ENCODE measurements at regions not wholly inside any gene's neighbourhood (a gene's known extent, or its start where the extent isn't known, plus 50 kb on each side); places are given as distances from the start of the nearest gene placed in this dataset.
"Not testable (repeated sequence)": the region's sequence is repeated elsewhere in the genome, so short reads cannot be mapped to it uniquely, and the experiment has no call there.

DNA sequence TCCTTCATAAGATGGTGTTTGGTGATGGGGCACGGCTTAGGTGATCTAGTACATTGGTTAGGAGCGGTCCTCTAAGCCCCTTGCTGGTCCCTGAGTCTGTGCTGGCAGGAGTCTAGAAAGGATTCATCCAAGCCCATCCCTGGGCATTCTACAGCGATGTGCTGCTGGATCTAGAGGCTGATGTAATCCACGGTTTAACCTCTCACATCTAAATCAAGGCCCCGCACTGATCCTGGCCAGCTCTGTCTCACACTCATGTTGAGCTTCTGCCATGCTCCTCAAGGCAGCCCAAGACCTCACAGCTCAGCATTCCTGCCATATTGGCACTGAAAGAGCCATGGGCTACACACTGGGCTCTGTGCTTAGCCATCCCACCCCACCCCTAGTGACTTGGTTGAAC, 664.8 kb downstream of the STK39 start:
- DNase-seq: no peak

DNA sequence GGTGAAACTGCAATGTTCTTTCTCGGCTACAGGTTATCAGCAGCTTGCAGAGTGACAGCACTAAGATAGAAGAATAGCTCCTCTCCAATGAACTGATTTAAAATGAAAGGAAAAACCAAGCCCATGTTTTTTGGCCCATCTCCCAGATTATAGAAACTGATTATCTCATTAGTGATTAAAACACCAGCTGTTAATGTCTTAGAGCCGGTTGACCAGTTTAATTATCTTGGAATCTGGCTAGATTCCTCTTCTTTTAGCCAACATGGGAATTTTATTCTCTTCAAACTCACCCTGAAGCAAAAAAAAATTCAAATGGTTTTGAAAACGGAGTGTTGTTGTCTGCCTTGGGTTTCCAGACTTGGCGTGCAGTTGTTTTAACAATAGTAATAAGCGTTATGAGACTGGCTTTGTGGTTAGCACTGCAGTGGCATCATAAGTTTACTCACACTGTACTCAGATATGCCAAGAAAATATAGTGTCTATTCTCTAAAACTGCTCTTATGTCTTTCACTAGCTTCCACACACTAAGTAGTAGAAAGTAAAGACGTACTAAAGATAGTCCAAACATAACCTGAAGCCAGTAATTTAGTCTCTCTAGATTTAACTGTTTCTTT, 665.3 kb downstream of the STK39 start:
- DNase-seq: peak; percentile 10

DNA sequence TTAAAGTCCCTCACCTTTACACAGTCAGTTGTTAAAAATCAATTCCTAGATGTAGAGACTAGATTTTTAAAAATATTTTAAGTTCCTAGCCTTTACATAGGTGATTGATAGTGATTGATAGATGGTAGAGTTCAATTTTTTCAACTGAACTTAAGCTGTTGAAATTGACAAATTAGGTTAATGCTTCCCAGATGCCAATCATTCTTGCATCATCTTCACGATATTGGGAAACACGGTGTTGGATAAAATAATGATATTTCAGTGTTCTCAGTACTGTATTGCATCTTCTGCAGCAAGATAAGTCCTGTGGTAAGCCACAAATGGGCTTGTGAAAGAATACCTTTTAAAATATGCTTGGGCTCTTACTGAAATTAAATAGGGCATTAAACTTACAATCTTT, 667.6 kb downstream of the STK39 start:
- no peak for DNase-seq

DNA sequence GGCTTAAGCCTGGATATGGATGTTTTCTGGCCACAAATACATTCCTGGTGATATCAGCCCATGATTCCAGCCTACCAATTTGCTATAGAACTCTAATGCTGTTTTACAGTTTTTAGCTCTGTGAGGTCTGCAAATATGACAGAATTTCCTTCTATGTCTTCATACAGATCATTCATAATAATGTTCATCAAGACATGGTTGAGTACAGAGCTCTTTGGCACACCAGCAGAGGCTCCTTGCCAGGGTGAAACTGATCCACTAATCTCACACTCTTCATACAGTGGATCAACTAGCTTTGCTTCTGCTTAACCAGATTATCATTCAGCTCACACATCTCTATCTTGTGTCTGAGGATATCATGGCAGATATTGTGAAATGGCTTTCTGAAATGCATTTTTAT, 672.1 kb downstream of the STK39 start:
- no peak for DNase-seq

DNA sequence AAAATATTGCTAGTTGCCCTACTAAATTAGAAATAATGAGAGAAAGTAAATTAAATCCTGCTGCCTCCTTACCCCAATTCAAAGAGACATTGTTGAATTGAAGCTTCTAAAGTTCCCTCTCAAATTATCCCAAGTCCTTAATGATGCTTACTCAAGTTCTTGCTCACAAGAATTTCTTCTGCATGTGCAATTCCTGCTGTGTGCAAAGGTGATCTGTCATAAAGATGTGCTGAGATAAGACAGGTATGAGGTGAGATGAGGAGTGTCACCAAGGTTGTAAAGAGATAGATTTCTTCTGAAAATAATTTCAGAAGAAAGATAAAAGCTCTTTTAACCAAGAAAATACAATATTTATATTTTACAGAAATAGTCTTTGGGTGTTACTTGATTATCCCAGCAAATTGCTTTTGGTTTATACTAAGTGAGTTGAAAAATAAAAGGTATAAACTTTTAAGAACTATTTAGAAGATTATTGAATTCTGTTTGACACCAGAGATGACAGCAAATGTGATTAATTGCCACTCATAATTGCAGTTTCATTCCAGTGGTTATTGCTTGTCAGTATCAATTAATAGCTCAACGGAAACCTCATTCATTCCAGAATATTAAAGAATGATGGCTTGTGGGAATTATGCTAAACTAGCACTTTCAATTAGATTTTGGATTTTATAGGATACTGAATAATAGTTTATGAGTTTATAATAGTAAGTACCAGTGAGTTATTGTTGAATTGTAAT, 674.3 kb downstream of the STK39 start:
- DNase-seq: no peak

DNA sequence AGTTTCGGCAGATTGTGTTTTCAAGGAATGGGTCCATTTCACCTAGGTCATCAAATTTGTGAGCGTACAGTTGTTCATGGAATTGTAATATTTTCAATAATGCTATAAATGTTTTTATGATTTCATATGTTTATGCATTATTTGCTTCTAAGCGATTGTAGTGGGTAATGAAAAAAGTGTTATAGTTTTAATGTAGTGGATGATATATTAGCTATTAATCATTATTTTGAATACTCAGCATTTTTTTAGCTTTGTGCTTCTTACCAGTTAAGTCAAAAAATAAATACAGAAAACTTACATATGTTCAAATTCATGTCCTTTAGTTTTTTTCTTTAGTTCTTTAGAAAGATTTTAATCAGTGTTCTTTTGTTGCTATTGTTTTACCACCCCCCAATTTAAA, 677.0 kb downstream of the STK39 start:
- DNase-seq: no peak

DNA sequence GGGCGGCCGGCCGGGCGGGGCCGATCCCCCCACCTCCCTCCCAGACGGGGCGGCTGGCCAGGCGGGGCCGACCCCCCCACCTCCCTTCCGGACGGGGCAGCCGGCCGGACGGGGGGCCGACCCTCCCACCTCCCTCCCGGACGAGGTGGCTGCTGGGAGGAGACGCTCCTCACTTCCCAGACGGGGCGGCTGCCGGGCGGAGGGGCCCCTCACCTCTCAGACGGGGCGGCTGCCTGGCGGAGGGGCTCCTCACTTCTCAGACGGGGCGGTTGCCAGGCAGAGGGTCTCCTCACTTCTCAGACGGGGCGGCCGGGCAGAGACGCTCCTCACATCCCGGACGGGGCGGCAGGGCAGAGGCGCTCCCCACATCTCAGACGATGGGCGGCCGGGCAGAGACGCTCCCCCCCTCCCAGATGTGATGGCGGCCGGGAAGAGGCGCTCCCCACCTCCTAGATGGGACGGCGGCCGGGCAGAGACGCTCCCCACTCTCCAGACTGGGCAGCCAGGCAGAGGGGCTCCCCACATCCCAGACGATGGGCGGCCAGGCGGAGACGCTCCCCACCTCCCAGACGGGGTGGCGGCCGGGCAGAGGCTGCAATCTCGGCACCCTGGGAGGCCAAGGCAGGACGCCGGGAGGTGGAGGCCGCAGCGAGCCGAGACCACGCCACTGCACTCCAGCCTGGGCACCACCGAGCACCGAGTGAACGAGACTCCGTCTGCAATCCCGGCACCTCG, 675.8 kb downstream of the XIRP2 start:
- DNase-seq: not testable (repeated sequence)

DNA sequence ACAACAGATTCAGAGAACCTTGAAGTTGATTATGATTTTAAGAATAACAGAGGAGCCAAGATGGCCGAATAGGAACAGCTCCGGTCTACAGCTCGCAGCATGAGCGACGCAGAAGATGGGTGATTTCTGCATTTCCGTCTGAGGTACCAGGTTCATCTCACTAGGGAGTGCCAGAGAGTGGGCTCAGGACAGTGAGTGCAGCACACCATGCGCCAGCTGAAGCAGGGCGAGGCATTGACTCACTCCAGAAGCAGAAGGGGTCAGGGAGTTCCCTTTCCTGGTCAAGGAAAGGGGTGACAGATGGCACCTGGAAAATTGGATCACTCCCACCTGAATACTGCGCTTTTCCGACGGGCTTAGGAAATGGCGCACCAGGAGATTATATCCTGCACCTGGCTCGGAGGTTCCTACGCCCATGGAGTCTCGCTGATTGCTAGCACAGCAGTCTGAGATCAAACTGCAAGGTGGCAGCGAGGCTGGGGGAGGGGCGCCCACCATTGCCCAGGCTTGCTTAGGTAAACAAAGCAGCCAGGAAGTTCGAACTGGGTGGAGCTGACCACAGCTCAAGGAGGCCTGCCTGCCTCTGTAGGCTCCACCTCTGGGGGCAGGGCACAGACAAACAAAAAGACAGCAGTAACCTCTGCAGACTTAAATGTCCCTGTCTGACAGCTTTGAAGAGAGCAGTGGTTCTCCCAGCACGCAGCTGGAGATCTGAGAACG, 670.2 kb downstream of the XIRP2 start:
- DNase-seq: not testable (repeated sequence)

DNA sequence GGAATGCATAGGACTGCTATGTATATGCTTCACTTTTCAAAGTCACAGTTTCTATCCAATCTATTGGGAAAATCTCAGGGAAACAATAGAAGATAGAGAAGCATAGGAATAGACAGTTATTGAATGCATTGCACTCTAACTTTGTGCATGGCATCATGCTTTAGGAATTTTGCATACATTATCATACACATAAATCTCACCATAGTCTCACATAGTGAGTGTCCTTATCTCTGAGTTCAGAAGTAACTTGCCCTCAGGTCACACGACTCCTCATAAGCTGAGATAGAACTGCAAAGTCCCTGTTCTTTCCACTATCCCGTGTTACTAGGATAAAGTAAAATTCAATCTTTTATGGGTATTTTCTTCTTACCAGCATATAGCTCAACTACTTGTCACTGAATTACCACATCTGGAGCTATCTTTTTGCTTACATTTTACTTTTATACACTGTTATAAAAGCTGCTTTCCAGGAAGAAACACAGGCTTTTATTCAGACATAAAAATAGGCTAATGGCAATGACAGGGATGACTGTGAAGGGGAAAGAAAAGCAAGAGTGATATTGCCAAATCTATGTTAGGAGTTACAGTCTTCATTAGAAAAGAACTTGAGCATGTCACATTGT, 666.9 kb downstream of the XIRP2 start:
- DNase-seq: no peak

DNA sequence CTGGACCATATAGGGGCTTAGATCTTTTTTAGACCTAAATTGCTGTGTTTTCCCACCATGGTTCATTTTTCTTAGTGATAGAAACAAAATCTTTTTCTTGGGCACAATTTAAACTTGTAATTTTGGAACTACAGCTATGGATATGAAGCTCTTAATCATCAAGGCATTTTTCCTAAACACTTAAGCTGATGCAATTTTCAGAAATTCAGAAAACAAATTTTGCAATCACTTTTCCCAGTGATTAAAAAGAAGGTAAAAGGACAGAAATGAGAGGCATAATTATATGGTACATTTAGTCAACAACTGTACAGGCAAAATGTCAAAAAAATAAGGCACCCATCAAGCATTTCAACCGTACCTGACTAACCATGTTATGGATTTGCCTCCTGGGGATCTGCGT, 665.4 kb downstream of the XIRP2 start:
- no peak for DNase-seq

DNA sequence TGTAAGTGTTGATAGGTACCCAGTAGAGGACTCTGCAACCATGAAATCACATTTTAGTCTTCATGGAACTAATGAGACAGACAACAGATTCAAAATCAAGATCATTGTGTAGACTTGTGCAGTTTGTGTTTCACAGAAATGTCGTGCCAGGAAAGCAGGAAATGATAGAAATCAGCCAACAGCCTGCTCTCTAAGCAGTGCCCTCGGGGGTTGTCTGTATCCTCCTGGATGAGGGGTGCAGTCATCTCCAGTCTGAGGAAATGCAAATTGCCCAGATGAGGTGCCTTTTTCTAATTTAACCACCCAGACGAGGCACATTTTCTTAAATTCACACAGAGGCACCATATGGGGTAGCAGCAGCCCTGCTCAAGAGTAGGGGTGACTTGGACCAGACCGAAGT, 663.1 kb downstream of the XIRP2 start:
- DNase-seq: no peak

DNA sequence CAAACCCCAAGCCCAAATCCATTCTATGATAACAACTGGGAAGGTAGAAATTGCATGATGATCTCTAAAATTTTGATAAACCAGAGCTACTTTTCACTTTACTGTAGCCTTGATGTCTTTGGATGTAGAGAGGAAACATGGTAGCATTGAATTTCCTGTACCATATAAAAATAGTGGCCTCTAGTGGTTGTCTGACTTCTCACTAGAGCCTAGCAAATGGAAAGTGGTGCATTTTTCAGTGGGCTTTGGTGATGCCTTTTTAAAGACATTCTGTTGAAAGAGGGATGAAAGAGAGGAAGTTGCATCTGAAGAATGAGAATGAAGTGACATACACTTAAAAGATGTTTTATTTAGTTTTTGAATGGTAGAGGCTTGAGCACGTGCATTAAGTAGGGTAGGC, 662.2 kb downstream of the XIRP2 start:
- no peak for DNase-seq

DNA sequence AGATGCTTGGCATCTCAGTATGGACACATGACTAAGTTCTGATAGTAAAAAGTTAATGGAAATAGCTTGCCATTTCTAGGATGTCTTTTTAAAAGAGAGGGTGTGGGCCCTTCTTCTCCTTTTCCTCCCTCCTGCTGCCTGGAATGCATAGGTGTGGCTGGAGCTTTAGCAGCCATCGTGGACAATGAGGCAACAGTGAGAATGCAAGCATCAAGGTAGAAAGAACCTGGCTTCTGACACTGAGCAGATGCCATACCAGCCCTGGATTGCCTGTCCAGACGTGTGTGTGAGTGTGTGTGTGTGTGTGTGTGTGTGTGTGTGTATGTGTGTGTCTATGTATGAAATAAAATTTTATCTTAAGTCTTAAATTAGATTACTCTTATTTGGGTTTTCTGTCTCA, 660.1 kb downstream of the XIRP2 start:
- no peak for DNase-seq

DNA sequence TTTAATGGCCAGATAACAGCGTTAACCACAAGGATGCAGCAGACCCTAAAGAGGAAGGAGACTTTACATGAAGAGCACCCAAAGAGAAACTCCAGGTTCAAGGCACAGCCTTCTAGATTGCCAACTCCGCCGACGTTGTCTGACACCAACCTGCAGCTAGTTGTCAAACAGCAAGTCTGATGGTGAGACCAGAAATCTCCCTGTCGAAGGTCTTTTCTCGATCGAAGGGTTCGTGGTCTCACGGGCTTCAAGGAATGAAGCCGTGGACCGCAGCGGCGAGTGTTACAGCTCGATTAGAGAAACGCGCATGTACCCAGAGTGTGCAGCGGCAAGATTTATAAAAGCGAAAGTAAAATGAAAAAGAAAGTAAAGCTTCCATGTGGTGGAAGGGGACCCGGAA, 656.3 kb downstream of the XIRP2 start:
- DNase-seq: no peak

DNA sequence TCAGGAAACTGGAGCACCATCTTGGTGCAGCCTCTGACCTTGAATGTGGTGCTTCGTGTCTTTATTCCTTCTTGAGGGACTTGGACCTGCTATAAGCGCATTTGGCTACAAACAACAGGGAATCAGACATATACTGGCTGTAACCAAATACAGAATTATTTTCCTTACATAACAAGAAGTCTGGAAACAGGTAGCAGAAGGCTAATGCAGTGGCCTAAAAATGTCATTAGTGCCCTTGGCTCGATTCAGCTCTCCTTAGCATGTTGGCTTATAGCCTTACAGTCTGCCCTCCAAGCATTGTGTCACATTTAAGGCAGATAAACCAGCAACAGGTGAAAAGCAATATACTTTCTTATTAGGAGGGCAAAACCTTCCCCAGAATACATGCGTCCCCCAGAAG, 655.4 kb downstream of the XIRP2 start:
- DNase-seq: no peak

DNA sequence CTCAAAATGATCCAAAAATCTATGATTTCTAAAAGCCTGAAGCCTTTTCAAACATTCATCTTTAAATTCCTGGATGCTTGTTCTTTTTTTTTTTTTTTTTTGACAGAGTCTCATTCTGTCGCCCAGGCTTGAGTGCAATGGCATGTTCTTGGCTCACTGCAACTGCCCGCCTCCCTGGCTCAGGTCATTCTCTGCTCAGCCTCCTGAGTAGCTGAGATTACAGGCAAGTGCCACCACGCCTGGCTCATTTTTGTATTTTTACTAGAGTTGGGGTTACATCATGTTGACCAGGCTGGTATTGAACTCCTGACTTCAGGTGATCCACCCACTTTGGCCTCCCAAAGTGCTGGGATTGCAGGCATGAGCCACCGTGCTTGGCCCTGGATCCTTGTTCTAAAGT, 649.5 kb downstream of the XIRP2 start:
- DNase-seq: no peak

DNA sequence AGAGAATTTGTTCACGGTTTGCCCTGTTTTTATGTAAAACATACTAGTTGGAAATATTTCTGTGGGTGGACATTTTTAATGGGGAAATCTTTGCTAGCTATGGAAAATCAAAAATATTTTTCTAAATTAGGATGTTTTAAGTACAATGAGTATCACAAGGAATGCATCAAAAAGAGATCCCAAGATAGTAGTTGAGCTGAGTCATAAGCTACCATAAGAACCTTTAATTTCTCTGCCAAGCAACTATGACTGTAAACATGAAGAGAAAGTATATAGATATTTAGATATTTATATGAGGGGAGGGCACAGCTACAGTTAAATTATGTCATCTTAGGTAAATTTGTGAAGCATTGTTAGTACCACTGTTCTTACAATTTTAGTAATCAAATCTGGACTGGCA, 646.2 kb downstream of the XIRP2 start:
- DNase-seq: no peak

DNA sequence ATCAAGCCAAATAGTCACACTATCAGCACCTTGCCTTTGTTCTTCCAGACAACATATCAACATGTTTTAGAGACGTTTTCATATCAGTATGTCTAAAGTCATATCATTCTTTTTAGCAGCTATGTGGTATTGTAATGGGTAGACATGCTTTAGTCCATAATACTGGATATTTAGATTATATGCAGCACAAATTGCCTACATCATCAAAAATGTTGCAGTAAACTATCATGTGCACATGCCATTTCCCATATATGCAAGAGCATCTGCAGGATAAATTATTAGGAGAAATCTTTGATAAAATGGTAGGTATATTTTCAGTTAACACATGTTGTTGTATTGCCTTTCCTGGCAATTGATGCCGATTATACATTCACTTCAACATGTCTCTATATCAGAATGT, 636.5 kb downstream of the XIRP2 start:
- no peak for DNase-seq

DNA sequence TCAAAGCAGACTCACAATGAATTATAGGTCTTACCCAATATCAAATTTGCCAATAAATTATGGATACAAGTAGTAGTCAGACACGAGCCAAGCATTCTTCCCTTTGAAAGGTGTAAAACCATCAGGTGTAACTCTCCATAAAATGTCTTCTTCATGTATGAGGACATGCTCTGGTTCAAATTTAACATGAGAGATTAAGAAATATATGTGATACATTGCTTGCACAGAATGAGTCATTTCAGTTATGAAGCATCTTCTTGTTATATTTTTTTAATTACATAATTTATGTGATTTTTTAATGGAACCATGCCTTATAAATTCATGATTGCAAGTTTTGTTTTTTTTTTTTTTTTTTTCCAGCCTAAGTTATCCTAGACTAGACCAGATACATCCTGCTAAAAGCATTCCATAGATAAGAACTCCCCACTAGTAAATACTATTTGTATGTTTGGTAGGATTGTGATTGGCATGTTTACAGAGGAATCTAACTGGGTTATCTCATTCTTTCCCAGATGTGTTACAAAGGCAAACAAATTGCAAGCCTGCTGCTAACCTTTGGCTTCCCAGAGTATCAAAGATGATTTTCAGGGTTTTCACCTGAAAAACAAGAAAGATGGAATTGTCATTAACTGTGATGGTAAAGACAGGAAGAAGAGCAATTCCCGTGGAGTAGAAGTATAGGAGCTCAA, 621.9 kb downstream of the XIRP2 start:
- DNase-seq: no peak

DNA sequence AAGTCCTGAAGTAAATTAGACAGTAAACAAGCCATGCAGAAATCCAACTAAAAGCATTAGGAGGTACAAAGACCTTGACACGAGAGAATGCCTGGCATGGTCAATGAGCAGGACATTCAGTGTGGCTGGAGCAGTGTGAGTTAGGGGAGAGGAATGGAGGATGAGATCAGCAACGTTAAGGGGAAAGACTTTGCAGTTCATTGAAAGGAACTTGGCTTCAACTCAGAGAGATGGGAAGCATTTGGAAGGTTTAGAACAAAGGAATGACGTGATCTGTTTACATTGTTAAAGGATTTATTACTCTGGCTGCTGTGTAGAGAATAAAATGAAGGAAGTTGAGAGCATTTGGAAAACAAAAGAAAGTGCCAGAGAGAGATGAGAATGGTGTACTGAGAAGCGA, 621.3 kb downstream of the XIRP2 start:
- DNase-seq: peak; percentile 33

DNA sequence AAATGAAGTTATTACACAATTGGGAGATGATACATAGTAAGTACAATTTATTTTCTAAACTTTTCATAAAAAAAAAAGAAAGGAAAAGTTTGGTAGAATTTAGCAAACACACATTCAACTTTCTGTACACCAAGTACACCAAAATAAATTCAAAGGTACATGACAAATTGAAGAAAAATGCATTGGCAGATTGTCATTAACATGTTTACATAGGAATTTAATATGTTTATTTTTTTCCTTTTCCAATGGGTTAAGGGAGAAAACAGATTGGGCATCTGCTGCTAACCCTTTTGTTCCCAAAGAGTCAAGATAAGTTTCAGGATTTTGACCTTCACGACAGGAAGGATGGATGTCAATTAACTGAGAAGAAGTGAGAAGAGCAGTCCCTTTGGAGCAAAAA, 620.4 kb downstream of the XIRP2 start:
- DNase-seq: no peak

DNA sequence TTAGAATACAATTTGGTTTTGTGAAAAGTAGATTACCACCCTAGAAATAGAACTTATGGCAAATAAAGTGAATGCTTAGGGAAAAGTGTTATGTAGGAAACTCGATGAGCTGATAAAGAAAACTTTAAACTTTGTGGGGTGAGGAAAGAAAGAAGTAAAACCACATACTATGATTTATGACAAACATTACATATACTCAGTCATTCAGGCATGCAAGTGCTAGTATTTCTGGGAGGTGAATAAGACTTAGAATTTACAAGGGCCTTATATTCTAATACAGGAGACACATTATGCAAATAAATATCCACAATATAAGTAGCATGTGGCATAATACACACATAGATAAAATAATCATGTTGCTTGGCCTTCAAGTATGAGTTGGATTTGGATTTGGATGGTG, 618.1 kb downstream of the XIRP2 start:
- no peak for DNase-seq

All from muscle of arm (tissue), 1 donor.